GM19397 (cell line): ENCODE measurements at regions not wholly inside any gene's neighbourhood (a gene's known extent, or its start where the extent isn't known, plus 50 kb on each side); places are given as distances from the start of the nearest gene placed in this dataset.
"Not testable (repeated sequence)": the region's sequence is repeated elsewhere in the genome, so short reads cannot be mapped to it uniquely, and the experiment has no call there.

Experiments used
- ATAC-seq: cut with Tn5 transposase; IDR thresholded peaks from one replicate; pipeline ENCODE4 v1.9.1; 2021; ENCODE audit warnings: mild to moderate bottlenecking, moderate library complexity; ENCODE audit not compliant: unreplicated experiment

- no peak for ATAC-seq
These were observed 135.7 kb upstream of the COX7C start for GRCh38 chr5:86482008-86482407.

- ATAC-seq, result no peak
These were observed 124.0 kb upstream of the COX7C start for GRCh38 chr5:86493777-86494176.

GRCh38 chr5:86500947-86501346 is 116.8 kb upstream of the COX7C start:
- no peak for ATAC-seq

DNA sequence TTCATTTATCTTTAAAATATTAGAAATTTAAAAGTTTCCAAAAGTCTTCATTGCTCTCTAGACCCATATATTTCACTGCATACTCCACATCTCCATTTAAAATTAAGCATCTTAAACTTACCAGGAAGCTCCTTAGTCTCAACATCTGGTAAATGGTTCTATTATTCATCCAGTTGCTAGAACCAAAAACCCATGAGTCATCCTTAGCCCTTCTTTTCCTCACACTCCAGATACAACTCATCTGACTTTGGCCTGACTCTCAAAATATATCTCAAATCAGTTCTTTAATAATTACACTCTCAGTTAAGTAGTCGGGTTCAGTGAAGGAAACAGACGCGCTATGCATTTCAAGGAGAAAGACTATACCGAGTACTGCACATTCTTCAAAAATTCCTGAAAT is 110.2 kb upstream of the COX7C start:
- no peak for ATAC-seq

DNA sequence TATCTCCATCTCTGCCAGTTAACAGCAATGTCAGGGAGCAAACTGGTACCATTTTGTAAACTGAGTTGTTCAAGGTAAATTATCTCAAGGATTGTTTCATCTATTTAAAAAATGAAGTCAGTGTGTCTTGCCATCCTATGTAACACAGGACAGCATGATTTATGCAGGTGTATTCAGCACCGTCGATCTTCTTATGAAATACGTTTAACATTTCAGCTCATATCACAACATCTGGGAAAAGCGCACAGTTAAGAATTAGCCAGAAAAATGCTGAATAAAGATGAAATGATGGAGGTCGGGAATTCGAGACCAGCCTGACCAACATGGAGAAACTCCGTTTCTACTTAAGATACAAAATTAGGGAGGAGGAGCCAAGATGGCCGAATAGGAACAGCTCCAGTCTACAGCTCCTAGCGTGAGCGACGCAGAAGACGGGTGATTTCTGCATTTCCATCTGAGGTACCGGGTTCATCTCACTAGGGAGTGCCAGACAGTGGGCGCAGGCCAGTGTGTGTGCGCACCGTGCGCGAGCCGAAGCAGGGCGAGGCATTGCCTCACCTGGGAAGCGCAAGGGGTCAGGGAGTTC is 107.3 kb upstream of the COX7C start:
- ATAC-seq, result not testable (repeated sequence)

DNA sequence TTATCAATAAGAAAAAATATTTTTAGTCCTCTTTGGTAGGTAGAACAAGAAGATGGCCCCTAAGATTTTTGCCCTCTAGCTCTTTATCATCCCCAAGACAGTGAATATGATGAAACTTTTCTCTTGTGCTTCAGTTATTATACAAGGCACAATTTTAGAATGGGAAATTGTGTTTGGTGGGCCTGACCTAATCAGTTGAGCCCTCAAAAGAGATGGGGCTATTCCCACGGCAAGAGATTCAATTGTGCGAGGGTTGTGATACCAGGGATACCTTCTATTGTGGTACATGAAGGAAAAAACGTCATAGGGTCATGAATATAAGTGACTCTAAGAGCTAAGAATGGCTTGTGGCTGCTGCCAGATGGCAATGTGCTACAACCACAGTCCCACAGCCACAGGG is 94.0 kb upstream of the COX7C start:
- no peak for ATAC-seq

- ATAC-seq, result no peak
These were observed 92.1 kb upstream of the COX7C start for GRCh38 chr5:86525622-86526021.

DNA sequence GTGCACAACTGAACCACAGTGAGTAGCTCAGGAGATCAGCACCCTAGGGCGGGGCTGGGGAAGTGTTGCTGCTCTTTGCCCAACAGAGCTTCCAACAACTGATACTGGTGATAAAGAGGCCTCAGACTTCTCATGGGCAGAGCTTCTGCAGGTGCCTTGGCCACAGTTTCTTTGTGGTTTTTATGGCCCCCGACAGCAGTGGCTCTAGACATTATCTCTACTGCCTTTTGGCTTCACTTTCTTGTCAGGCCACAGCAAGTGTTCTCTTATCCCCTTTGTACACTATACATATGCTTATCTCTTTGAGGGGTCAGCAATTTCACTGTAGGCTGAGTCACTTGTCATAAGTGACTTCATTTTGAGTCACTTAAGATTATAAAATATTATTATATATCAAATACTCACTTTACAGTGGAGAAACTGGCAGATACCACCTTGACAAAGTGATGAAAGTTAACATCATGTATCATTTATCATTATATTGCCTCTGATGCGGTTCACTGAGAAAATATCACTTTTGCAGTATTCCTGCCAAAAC is 90.9 kb upstream of the COX7C start:
- no peak for ATAC-seq

DNA sequence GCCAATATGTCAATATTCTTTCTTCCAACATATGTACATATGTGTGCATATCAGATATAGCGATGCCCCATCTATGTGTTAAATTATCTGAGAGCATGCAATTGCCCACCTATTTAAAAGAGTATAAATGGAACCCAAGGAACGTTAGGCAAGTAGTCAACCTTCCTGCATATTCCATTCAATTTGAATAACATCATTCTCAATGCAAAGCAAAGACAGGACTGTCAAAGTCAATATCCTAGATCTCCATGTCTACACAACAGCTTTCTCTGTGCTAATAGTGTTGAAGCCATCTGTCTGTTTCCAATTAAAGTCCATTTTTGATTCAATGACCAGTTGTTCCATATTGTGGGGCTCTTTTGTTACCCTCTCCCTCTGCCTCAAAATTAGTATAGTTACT is 85.3 kb upstream of the COX7C start:
- no peak for ATAC-seq

DNA sequence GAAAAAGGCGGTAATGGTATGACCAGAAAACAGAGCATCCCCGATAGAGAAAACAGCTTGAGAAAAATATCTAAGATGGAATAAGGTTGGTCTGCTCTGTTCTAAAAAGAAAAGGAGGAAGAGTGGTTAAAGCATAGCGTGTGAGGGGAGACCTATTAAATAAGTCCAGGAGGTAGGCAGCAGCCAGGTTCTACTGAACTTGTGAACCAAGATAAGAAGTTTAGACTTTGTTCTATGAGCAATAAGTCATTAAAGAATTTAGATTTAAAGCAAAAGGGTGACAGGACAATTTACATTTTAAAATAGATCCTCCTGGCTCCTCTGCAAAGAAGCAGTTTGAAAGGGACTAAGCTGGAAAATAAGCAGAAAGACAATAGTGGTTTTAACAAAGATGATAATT is 81.3 kb upstream of the COX7C start:
- no peak for ATAC-seq

DNA sequence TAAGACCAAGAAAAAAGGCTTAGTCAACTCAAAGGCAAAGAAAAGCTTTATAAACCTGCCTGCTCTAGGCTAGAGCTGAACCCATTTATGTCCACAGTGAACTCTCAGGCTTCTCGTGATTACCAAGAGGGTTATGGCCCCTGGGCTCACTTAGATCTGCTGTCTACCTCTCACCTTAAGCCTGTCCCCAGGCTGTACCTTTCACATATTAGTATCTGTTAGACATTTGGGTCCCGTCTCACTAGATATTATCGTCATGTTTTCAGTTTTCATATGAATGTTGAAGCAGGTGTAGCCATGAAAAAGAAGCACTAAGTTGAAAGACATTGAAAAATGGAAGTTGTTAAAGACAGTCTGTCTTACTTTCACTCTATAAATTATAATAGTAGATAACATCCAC is 75.2 kb upstream of the COX7C start:
- ATAC-seq, result no peak

- ATAC-seq, result no peak
These were observed 71.7 kb upstream of the COX7C start for GRCh38 chr5:86546044-86546443.

DNA sequence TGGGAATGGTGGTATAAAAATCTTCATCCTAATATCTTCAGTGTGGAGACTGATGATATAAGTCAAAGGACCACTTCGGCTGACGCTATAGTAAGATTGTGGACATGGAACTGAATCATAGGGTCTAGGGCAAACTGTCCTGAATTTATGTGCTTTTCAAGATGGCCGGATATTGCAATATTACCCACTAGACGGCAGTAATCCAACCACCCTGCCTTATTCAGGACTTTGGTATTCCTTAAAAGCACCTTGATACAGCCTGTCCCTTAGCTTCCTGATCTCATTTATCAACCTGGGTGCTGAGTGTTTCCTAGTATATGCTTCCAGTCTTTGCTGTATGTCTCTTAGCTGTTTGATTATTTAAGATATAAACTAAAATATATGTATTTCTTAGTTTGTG is 71.2 kb upstream of the COX7C start:
- no peak for ATAC-seq

GRCh38 chr5:86554638-86555037 is 63.1 kb upstream of the COX7C start:
- ATAC-seq, result no peak

DNA sequence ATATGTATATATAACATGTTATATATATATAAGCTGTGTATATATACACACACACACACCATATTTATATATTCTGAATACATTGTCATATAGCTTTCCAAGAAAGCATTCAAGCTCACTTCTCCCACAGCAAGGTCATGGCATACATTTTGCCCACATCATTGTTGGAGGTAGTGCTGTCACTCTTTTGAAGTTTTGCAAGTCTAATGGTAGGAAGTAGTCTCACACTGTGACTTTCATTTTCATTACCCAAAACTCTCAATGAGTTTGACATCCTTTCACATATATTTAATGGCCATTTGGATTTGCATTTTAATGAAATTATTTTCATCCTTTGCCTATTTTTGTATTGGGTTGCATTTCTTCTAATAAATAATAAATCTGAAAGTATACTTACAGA is 59.8 kb upstream of the COX7C start:
- ATAC-seq, result no peak

- ATAC-seq, result peak; percentile 88
These were observed 52.4 kb upstream of the COX7C start for GRCh38 chr5:86565197-86565789.

DNA sequence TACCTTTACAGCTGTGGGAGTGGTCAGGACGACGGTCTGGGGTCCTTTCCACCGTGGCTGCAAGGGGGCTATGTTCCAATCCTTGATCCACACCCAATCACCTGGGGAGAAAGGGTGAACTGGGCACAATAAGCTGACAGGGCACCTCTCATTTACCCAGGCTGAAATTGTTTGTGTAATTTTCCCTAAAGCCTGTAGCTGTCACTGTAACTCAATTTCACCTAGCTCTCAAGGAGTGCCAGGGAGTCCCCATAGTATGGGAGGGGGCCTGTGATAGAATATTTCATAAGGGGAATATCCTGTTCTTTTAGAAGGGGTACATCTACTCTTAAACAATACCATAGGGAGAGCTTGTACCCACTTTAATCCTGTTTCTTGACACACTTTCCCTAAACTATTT is 51.7 kb upstream of the COX7C start:
- not testable (repeated sequence) for ATAC-seq
